Activated CD8-positive, alpha-beta memory T cell treated with anti-CD3 and anti-CD28 coated beads, Interleukin-2, amount 50 U/mL, for 24 hours (primary cell): ENCODE measurements at regions not wholly inside any gene's neighbourhood (a gene's known extent, or its start where the extent isn't known, plus 50 kb on each side); places are given as distances from the start of the nearest gene placed in this dataset.

Experiments
- DNase-seq: peaks from one replicate; pipeline ENCODE4 v3.0.0-alpha.2; 2020; ENCODE audit errors: extremely low read depth

- DNase-seq = no peak
Measured at GRCh38 chr2:7209757-7210555, 292.7 kb downstream of the RNF144A start.

GRCh38 chr2:7210712-7211111 lies 293.5 kb downstream of the RNF144A start:
- no peak for DNase-seq

GRCh38 chr2:7225848-7226247 lies 308.6 kb downstream of the RNF144A start:
- DNase-seq = no peak

GRCh38 chr2:7226501-7226900 lies 309.3 kb downstream of the RNF144A start:
- no peak for DNase-seq

- DNase-seq = no peak
Measured at GRCh38 chr2:7233126-7233525, 315.9 kb downstream of the RNF144A start.

GRCh38 chr2:7237466-7237865 lies 320.3 kb downstream of the RNF144A start:
- DNase-seq = no peak

- DNase-seq = no peak
Measured at GRCh38 chr2:7239078-7239477, 321.9 kb downstream of the RNF144A start.

- DNase-seq = no peak
Measured at GRCh38 chr2:7241041-7241745, 324.0 kb downstream of the RNF144A start.

GRCh38 chr2:7242189-7242867 lies 325.1 kb downstream of the RNF144A start:
- DNase-seq = no peak

- no peak for DNase-seq
Measured at GRCh38 chr2:7243276-7243675, 326.1 kb downstream of the RNF144A start.

- no peak for DNase-seq
Measured at GRCh38 chr2:7256377-7256776, 339.2 kb downstream of the RNF144A start.

GRCh38 chr2:7262727-7263126 lies 345.5 kb downstream of the RNF144A start:
- DNase-seq = no peak

- no peak for DNase-seq
Measured at GRCh38 chr2:7264791-7265190, 347.6 kb downstream of the RNF144A start.

GRCh38 chr2:7265286-7265685 lies 348.1 kb downstream of the RNF144A start:
- DNase-seq = no peak

- no peak for DNase-seq
Measured at GRCh38 chr2:7269106-7269643, 352.0 kb downstream of the RNF144A start.

- no peak for DNase-seq
Measured at GRCh38 chr2:7270011-7270431, 352.8 kb downstream of the RNF144A start.

GRCh38 chr2:7272210-7272609 lies 355.0 kb downstream of the RNF144A start:
- DNase-seq = no peak

- no peak for DNase-seq
Measured at GRCh38 chr2:7278984-7279383, 361.8 kb downstream of the RNF144A start.

- DNase-seq = no peak
Measured at GRCh38 chr2:7279421-7279949, 362.3 kb downstream of the RNF144A start.

GRCh38 chr2:7280790-7281189 lies 363.6 kb downstream of the RNF144A start:
- no peak for DNase-seq

GRCh38 chr2:7281231-7282201 lies 364.3 kb downstream of the RNF144A start:
- DNase-seq = no peak
